Lung microvascular endothelial cell (primary cell): ENCODE measurements at regions not wholly inside any gene's neighbourhood (a gene's known extent, or its start where the extent isn't known, plus 50 kb on each side); places are given as distances from the start of the nearest gene placed in this dataset.
A peak's percentile ranks its signal among the peaks of the same experiment; 100 is the strongest.
"Not testable (repeated sequence)": the region's sequence is repeated elsewhere in the genome, so short reads cannot be mapped to it uniquely, and the experiment has no call there.

ENCODE experiments used
- DNase-seq, 2 donors: peaks; one replicate each; pipeline versions ENCODE4 v3.0.0 to v3.0.0-alpha.2; 2010; ENCODE audit warnings: low read depth in 2 of 2

DNA sequence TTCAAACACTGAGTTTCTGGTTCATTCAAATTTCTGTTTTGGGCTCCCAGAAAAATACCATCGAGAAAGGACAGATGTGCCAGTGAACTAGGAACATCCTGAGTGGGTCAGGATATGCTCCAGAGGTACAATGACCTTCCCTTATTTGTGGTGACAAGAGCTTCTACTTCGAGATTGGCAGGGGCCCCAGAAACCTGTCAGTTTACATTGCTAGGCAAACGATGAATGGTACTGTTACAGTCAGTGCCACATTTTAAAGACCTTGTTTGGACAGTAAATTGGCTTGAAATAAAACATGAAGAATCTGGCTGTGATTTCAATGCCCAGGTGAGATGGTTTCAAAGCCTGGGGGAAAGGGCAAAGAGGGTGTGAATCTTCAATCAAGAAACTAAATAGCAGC is 454.5 kb upstream of the ID4 start:
- DNase-seq: no peak

DNA sequence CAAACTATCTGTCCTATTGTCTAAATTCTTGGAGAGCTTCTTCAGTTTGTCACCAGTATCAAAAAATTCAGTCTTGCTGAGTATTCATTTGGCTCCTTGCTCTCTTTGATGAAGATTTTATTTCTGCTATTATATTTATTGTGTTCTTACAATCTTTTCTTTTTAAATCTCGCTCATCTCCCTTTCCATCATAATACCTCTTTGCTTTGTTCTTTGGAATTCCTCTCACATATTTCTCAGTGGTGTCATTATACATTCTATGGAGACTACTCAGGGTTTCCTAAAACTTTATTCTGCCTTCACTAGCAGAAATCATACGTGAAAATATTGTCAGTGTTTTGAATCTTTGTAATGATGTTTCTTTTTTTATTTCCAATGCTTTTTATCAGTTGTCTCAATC is 445.2 kb upstream of the ID4 start:
- no peak for DNase-seq

DNA sequence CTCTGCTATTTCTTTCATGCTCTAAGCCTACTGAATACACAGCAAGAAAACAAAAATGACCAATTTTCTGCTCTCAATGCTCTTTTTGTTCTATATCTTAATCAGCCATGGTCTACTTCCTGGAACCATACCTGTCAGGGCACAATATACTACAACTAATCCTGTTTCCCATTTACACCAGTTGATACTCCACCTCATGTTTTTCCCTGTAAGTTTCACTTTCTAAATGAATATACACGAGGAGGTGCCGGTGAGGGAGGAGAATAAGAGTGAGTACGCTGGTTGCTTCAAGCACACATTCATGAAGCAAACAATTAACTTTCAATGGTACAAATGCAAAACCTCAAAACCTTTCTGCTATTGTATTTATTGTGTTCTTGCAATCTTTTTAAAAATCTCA is 443.1 kb upstream of the ID4 start:
- DNase-seq: no peak

DNA sequence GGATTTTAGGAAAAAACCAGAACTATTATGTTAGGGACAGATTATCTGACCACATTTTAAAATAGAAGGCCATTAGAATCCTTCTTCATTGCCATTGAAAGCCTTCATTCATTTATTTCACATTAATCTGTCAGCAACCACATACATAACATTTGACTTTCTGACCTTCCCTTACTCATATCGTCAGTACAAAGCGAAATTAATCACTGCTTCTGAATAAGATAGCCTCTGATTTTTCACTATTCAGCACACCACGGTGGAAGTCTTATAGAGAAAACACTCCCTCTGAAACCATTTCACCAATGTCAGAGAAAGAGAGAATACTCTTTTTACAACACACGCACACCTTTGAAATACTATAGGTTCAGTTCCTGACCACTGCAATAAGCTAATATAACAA is 442.5 kb upstream of the ID4 start:
- DNase-seq: no peak

DNA sequence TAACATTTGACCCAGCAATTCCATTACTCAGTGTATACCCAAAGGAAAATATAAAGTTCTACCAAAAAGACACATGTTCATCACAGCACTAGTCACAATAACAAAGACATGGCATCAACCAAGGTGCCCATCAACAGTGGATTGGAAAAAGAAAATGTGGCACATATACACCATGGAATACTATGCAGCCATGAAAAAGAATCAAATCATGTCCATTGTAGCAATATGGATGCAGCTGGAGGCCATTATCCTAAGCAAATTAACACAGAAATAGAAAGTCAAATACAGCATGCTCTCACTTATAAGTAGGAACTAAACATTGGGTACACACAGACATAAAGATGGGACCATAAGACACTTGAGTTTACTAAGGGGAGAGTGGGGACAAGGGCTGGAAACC is 441.9 kb upstream of the ID4 start:
- DNase-seq: no peak

DNA sequence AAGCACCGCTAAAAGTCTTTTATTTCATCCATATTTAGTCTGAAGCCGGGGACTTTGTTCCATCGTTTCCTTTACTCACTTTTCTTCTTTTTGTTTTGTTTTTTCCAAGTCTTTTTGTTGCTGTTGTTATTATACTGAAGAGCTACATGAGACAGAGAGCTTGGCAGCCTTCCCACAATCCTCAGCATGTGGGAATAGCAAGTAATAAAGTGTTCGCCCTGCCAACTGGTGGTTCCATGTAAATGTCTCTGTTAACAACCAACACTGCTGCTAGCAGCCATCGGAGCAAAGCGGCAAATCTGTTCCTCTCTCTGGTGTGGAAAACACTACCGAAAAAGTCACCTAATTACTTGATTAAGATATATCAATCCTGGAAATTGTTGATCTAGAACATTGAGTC is 437.8 kb upstream of the ID4 start:
- no peak for DNase-seq

DNA sequence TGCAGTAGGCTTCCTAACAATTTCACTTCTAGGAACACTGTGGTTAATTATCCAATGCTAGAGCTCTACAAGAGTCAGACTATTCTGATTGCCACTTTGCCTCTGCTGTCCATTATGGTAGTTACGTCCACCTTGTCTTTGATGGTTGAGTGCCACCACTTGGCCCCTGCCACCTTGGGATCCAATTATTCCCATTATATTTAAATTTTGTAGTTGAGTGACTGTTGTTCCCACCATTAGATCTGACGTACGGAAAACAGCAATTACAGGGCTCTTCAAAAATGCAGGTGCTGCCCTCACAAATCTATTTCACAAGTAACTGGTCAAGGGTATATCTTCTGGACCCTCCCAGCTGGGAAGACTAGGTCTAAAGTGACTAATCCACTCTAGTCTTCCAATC is 432.3 kb upstream of the ID4 start:
- DNase-seq: not testable (repeated sequence)

DNA sequence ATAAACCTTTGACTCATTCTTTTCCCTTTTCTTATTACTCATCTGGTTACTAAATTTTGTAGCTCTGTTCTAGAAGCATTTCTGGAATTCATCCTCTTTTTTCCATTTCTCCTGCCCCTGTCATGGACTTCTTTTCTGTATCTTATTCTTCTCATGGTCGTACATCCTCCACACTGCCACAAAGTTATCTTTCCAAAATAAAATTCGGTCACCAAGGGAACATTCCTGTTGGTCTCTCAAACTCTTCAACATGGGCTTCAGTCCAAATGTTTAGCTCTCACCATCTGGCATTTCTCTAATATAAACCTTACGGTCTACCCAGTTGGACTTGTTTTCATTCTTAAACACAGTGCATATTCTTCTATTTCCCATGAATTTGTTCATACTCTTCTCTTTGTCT is 428.8 kb upstream of the ID4 start:
- no peak for DNase-seq

DNA sequence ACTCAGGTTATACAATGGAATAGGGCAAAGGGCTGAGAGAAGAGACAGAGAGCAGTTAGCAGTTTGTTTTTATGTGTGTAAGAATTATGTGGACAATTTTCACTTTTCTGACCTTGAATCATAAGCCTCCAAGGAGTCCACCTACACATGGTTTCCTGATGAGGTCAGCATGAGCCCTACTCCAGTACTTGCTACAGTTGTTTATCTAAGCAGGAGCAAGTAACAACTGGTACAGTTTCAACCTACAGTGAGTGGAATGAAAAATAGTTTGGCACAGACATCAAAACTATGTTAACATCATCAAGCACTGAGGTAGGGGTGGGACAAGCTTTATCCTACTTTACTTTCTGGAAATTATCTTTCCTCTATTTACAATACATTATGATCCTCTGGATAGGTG is 426.7 kb upstream of the ID4 start:
- peak in 1 of 2 donors; percentile 3 for DNase-seq

DNA sequence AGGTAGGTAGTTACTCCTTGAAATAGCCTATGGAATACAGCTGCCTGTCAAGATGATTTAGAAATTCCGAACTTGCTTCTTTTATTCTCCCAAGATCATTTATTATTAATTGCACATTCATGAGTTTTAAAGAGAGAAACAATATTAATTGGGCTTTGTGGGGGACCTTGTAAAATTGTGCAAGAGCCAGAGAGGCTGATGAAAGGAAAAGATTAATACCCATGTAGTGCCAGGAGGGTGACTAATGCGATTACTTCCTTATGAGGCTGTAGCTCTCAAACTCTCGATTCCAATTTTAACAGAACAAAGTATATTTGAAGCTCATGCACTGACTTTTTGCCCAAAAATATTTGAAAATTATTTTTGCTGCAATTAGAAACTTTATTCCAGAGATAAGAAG is 423.8 kb upstream of the ID4 start:
- no peak for DNase-seq

DNA sequence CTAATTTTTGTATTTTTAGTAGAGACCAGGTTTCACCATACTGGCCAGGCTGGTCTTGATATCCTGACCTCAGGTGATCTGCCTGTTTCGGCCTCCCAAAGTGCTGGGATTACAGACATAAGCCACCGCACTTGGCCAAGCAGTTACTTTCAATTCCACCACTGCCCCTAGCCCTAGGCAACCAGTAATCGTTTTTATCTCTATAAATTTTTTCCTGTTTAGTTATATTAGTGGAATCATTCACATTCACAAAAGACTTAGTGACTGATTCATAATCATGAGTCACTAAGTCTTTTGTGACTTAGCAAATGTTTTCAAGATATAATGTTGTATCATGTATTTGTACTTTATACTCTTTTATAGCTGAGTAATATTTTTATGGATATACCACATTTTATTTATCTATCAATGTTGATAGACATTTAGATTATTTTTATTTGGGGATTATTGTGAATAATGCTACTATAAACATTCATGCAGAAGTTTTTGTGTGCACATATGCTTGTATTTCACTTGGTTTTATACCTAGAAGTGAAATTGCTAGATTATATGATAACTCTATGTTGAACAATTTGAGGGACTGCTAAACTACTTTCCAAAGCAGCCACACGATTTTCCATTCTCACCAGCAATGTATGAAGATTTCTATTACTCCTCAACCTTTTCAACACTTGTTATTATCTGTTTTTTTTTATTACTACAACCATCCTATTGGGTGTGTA is 421.4 kb upstream of the ID4 start:
- peak in 1 of 2 donors; percentile 17 for DNase-seq

DNA sequence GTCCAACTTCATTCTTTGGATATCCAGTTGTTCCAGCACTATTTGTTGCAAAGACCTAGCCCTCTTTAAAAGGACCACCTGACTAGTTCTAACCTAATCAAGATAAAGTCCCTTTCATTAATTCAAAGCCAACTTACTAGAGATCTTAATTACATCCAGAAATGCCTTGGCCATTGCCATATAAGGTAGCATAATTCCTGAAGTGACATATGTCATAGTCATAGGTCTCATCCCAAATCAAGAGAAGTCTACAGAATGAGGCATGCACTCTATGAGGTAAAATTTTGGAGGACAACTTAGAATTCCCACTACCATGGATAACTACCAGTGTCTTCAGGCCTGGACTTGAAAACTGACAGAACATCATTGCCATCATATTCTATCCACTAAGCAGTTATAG is 420.4 kb upstream of the ID4 start:
- no peak for DNase-seq

DNA sequence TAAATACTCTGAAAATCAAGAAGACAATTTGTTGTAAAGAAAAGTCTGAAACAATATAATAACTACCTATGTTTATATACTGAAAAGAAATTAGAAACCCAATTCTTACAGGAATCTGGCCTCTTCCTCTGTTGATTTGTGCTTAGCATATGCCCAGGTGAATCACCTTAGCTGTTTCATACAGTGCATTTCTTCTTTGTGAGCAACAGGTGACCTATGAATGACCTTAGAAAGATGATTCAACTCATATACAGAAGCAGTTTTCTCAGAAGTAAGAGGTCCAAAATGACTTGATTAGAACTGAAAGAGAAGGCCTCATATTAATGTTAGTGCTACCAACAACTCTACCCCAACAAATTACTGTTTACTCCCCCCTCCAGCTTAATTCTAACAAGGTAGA is 419.5 kb upstream of the ID4 start:
- DNase-seq: peak in 1 of 2 donors; percentile 1

DNA sequence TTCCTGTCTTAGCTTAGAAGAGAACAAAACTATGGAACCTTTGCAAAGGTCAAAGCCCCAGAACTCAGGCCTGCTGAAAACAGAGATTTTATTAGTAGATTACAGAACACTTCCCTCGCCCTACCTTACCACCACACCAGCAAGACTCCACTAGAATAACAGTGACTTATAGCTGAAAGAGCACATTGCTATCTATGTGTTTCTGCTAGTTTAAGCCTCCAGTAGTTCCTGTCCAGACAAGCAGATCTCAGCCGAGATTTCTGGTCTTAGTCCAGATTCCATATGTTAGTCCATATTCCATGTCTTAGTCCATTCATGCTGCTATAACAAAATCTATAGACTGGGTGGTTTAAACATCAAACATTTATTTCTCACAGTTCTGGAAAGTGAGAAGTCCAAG is 412.3 kb upstream of the ID4 start:
- no peak for DNase-seq

DNA sequence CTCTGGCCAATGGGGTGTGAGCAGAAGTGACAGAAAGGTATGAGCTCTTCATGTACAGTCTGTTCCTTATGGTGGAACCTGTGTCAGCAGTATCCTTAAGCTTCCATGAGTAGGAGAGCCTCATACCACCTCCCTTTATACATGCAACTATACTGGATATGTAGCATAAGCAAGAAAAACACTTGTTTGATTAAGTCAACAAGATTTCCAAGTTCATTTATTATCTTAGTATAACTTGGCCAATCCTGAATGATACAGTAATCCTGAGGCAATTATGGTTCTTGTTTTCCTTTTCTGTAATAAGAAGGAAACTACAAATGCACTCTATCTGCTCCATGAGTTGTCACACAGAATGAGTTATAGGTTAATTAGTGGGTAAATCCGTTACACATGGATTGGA is 409.6 kb upstream of the ID4 start:
- DNase-seq: no peak

DNA sequence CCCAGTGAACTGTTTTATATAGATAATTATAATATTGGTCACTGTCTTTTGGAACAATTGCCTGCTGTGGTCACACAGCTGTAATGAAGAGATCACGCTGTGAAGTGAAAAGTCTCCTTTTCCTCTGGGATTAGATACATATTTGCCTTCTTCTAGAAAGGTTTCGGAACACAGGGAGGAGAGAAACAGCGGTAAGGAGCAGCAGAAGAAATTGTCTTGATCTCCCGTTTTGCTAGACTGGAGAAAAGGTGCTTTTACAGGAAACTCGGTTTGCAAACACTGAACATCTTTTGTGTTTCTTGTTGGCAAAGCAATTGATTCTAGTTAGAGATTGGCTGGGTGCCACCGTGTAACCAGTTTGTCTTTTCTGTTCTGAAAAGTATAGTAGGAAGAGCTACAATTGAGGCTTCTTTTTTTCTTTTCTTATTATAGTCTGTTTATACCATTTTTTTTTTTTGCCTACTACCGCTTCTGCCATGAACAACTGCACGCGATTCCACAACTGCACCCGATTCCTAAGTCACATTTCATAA is 404.1 kb upstream of the ID4 start:
- no peak for DNase-seq

DNA sequence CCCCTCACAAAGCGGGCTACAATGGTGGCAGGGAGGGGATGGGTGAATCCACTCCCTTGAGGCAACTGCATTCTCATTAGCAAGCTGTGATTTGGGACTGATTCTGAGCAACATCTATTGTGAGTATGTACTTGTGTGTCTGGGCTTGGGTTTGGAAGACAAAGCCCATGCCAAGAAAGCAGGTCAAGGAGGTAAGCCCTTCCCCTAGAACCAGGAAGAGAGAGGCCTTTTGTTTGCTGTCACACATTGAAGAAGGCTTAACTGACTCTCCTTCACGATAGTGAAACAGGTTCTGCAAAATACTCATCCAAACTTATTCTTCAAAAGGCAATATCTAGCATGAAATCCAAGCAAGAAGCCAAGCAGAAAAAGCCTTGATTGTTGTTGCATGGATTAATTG is 403.1 kb upstream of the ID4 start:
- no peak for DNase-seq

DNA sequence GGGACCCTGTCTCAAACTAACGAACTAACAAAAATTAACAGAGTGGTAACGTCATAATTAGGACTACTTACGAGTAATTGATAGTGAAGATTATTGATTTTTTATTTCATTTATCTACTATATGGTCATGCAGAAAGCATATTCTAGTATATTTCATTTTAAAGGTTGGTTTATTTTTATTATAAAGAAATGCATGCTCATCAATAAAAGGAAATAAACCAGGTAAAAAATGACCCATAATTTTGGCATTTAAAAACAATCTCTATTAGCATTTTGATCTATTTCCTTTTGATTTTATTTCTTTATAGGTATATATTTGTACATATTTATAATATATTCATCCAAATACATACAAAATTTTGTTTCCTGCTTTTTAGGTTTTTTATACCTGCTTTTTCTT is 401.4 kb upstream of the ID4 start:
- DNase-seq: no peak

DNA sequence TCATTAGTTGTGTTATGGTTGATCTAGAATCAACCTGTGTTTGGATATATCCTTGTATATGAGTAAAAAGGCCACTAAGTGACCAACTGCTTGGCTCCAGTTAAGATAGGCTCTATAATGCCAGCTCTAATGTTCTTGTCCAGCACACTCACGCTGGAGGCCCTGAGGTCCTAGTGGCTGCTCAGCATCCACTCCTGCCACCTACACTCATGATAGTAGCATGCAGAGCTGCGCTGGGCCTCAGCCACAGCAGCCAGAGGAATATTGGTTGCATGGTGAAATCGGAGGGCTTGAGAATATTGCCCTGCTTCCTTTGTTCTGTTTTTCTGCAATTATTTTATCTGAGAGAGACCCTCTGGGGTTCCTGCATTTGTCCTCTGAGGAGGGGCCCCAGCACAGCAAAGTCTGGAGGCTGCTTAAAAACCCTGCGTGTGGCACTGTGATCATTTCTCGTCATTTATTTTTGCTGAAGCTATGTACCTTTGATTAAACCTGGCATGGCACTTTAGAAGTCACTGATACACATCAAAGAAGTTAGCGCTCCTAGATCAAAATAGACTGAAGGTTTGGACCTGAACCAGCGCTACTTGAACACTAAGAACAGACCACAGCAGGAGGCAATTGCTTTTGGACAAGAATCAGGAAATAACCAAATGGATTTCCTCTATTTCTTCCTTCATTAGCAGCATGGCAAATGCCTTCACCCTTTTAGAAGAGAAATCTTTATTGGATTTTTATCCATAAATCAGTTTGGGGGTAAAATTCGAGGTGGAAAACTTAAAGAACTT is 398.4 kb upstream of the ID4 start:
- no peak for DNase-seq

DNA sequence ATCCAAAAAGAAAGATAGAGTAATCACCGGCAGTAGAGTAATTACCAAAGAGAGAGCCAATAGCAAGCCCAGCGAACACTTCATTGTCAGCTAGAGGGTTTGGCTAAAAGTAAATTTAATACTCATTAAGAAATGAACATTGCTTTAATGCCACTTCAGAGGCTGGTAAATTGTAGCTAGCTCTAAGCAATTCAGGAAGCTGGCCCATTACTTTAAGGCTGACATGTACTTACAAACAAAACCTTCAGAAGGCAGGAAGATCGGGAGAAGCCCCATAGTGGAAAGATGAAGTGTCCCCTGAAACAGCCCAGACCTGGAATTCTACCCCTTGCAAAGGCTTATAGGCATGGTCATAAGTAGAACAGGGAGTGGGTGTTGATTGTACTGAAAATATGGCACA is 396.6 kb upstream of the ID4 start:
- DNase-seq: no peak

DNA sequence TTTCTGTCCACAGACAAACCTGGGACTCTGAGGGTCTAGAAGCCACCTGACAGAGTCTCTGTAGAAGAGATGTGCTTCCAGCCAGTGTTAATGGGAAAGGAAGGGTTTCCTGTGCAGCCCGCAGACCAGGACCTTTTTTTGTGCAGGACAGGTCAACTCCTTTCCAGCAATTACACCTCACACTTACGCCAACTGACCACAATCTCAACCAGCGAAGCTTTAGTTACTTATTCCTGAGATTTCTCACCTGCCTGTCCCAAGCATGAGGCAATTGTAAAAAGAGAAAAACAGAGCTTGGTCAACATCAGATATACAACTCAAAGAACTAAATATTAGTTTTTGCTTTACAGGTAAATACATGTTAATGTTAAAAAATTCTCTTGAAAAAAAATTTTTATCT is 393.8 kb upstream of the ID4 start:
- DNase-seq: no peak

DNA sequence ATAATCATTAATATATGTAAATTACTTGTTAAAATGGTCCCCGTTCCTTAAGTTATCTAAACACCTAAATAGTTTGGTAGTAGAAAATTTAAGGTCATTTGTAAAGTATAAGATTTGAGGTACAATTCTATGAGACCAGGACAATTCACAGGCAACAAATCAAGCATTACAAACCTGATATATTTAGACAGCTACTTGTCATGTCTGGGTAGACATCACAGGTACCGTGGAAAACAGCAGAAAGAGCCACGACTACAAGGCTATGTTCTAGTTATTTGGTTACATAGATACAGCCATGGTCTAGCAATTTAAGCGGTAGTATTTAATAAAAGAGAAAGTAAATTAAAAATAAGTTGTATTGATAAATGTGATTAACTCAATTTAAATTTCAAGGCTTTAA is 393.1 kb upstream of the ID4 start:
- DNase-seq: no peak

DNA sequence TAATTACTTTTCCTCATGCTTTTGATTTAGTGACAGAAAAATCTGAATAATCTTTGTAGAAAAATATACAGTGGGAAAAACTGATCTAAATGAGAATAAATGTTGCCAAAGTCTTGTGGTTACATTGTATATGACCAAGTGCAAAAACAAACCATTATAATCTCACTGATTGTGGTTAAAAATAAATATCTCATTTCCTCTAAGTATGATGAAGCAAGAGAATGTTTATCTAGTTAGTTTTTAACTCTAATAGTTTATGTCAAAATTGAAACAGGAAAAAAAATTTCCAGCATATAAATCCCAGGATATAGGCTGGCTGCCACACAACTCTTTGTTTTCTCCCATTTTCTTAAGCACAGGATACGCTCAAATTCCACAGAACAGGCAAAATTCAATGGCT is 392.7 kb upstream of the ID4 start:
- no peak for DNase-seq
